AG04449 (cell line): ENCODE measurements at regions not wholly inside any gene's neighbourhood (a gene's known extent, or its start where the extent isn't known, plus 50 kb on each side); places are given as distances from the start of the nearest gene placed in this dataset.

ENCODE experiments used
- CTCF ChIA-PET: fragments of 350-600 bp; formaldehyde crosslinking; extraction: SDS; loops from one replicate; lab custom pipeline; 2021; ENCODE audit warnings: antibody characterized with exemption; lab: Yijun Ruan, JAX
- POLR2A ChIA-PET: fragments of 400-600, 350-600 bp; formaldehyde crosslinking; extraction: SDS; loops from one replicate; lab custom pipeline; 2020; ENCODE audit warnings: antibody characterized with exemption, inconsistent platforms; lab: Yijun Ruan, JAX
- DNase-seq: peaks from one replicate; pipeline ENCODE4 v3.0.0-alpha.2; 2010; ENCODE audit warnings: low read depth, low spot score
- H3K4me3 ChIP-seq: 2 replicates; pipeline ENCODE4 v1.5.1; 2011; ENCODE audit warnings: low read depth, mild to moderate bottlenecking, control low read depth, low read length
- TF ChIP-seq, protein P1 (sequence below): IDR thresholded peaks from one replicate; pipeline ENCODE4 v1.5.1; 2011; ENCODE audit warnings: mild to moderate bottlenecking, moderate library complexity, low read length, control low read depth, inconsistent platforms; ENCODE audit not compliant: insufficient read depth; ENCODE audit errors: missing control alignments

- CTCF ChIA-PET: interaction anchor here (0.7 to 1.2 kb wide), 2 partner anchors 57 to 119 kb away, joined by 3 to 4 read pairs; no protein-coding TSS in a partner anchor
- no peak overlapping the region for H3K4me3 ChIP-seq
- TF ChIP-seq, protein P1, sequence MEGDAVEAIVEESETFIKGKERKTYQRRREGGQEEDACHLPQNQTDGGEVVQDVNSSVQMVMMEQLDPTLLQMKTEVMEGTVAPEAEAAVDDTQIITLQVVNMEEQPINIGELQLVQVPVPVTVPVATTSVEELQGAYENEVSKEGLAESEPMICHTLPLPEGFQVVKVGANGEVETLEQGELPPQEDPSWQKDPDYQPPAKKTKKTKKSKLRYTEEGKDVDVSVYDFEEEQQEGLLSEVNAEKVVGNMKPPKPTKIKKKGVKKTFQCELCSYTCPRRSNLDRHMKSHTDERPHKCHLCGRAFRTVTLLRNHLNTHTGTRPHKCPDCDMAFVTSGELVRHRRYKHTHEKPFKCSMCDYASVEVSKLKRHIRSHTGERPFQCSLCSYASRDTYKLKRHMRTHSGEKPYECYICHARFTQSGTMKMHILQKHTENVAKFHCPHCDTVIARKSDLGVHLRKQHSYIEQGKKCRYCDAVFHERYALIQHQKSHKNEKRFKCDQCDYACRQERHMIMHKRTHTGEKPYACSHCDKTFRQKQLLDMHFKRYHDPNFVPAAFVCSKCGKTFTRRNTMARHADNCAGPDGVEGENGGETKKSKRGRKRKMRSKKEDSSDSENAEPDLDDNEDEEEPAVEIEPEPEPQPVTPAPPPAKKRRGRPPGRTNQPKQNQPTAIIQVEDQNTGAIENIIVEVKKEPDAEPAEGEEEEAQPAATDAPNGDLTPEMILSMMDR: no peak
- POLR2A ChIA-PET: interaction anchor here (0.6 kb wide), 1 partner anchor 43 kb away, joined by 3 read pairs; no protein-coding TSS in a partner anchor
- no peak for DNase-seq
Measured at GRCh38 chr6:14767226-14767625, 478.6 kb upstream of the JARID2 start.

GRCh38 chr6:14770040-14770439 lies 475.8 kb upstream of the JARID2 start:
- no peak overlapping the region for H3K4me3 ChIP-seq
- TF ChIP-seq, protein P1: no peak
- ChIA-PET POLR2A (no interaction called here), CTCF (no interaction called here)
- DNase-seq: no peak

DNA sequence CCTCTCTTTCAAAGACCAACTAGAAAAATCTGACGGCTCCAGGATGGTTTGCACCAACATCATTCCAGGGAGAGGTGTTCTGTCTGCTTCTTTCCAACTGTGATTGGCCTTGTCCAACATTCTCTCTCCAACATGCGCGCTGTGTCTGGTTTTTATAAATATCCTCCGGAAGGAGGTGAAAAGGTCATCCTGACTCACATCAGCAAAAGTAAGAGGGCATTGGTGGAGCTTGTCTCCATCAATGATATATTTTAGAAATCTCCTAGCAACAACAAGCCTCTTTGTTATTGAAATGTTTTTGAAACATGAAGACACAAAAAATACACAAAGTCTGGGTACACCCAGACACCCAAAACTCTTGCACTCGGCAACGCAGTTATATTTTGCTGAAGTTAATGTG lies 475.3 kb upstream of the JARID2 start:
- ChIA-PET POLR2A (no interaction called here), CTCF (no interaction called here)
- TF ChIP-seq, protein P1: no peak
- H3K4me3 ChIP-seq: no peak overlapping the region
- DNase-seq: no peak

GRCh38 chr6:14771016-14771415 lies 474.9 kb upstream of the JARID2 start:
- ChIA-PET CTCF (no interaction called here), POLR2A (no interaction called here)
- no peak overlapping the region for H3K4me3 ChIP-seq
- TF ChIP-seq, protein P1: no peak
- DNase-seq: no peak

- no peak overlapping the region for H3K4me3 ChIP-seq
- no peak for DNase-seq
- TF ChIP-seq, protein P1: no peak
- POLR2A ChIA-PET: no interaction called here
- CTCF ChIA-PET: no interaction called here
Measured at GRCh38 chr6:14772188-14772587, 473.7 kb upstream of the JARID2 start.

DNA sequence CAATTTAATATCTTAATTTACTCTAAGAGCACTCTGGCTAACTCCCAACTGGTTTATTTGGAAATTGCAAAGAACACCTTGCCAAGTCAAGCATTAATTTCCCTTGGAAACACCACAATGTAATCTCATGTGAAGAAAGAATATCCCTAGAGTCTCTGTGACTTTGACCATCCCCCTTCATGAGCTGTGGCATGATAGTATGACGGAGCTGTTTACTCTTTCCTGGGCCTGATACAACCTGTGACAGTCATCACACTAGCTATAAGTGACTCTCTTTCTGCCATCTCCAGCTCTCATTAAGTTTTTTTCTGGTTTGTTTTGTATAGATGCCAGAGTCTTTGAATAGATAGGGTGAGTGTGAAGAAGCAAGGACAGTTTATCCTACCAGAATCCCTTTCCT lies 470.3 kb upstream of the JARID2 start:
- ChIA-PET POLR2A (no interaction called here), CTCF (no interaction called here)
- DNase-seq: no peak
- TF ChIP-seq, protein P1: no peak
- H3K4me3 ChIP-seq: no peak overlapping the region
